K562 (cell line): ENCODE measurements at regions not wholly inside any gene's neighbourhood (a gene's known extent, or its start where the extent isn't known, plus 50 kb on each side); places are given as distances from the start of the nearest gene placed in this dataset.

Experiments used
- ARID1B ChIP-seq: fragments of 450-650 bp; IDR thresholded peaks from 2 replicates; pipeline ENCODE4 v1.6.1; 2016; ENCODE audit warnings: antibody characterized with exemption, mild to moderate bottlenecking, inconsistent platforms
- CBFA2T3 ChIP-seq: fragments of 450-650 bp; IDR thresholded peaks from 2 replicates; pipeline ENCODE4 v1.6.1; 2017
- MEF2A ChIP-seq: IDR thresholded peaks from 2 replicates; pipeline ENCODE4 v1.6.1; 2011; ENCODE audit warnings: low read depth, mild to moderate bottlenecking, low read length, moderate library complexity; ENCODE audit not compliant: control insufficient read depth
- OTX1 ChIP-seq: fragments of 450-650 bp; formaldehyde crosslinking; IDR thresholded peaks from 2 replicates; pipeline ENCODE4 v1.4.0; 2022; ENCODE audit warnings: mild to moderate bottlenecking
- STAT5A ChIP-seq: IDR thresholded peaks from 2 replicates; pipeline ENCODE4 v1.6.1; 2012; ENCODE audit warnings: low read length, inconsistent platforms, borderline replicate concordance
- TCF7 ChIP-seq: sonication (generic); IDR thresholded peaks from 2 replicates; pipeline ENCODE4 v1.6.1; 2016; ENCODE audit warnings: antibody characterized with exemption, borderline replicate concordance
- TEAD4 ChIP-seq, 2 experiments: sonication (generic) in 1 of 2; formaldehyde crosslinking in 1 of 2; IDR thresholded peaks; 2 replicates each; pipeline versions ENCODE4 v1.6.1 to v1.8.0; 2012 to 2022; ENCODE audit warnings: borderline replicate concordance in 1 of 2, inconsistent platforms in 1 of 2, low read length in 1 of 2, mild to moderate bottlenecking in 1 of 2, missing genetic modification reagents in 1 of 2
- THRAP3 ChIP-seq: fragments of 450-650 bp; IDR thresholded peaks from 2 replicates; pipeline ENCODE4 v1.6.1; 2016; ENCODE audit warnings: mild to moderate bottlenecking, inconsistent platforms, borderline replicate concordance
- ZNF146 ChIP-seq: IDR thresholded peaks from one replicate; pipeline ENCODE4 v1.6.1; 2018; ENCODE audit warnings: missing compliant biosample characterization; ENCODE audit not compliant: unreplicated experiment
- TF ChIP-seq, protein P1 (sequence below), 2 experiments: fragments of 450-650 bp in 1 of 2; sonication (generic) in 1 of 2; formaldehyde crosslinking in 1 of 2; IDR thresholded peaks; 2 replicates each; pipeline versions ENCODE4 v1.7.1 to v1.9.0; 2016 to 2022; ENCODE audit warnings: inconsistent platforms in 1 of 2, mild to moderate bottlenecking in 1 of 2, missing genetic modification reagents in 1 of 2
- TF ChIP-seq, protein P2 (sequence below): fragments of 250-450 bp; sonication (Bioruptor Pico); IDR thresholded peaks from 2 replicates; pipeline ENCODE4 v1.8.0; 2021; ENCODE audit warnings: mild to moderate bottlenecking, moderate library complexity
- TF ChIP-seq, protein P3 (sequence below): fragments of 450-650 bp; formaldehyde crosslinking; IDR thresholded peaks from 2 replicates; pipeline ENCODE4 v1.4.0; 2020; ENCODE audit warnings: mild to moderate bottlenecking, moderate library complexity
- TF ChIP-seq, protein P4 (sequence below), 2 experiments: fragments of 450-650 bp; IDR thresholded peaks; 2 replicates each; pipeline ENCODE4 v1.6.1; 2016

DNA sequence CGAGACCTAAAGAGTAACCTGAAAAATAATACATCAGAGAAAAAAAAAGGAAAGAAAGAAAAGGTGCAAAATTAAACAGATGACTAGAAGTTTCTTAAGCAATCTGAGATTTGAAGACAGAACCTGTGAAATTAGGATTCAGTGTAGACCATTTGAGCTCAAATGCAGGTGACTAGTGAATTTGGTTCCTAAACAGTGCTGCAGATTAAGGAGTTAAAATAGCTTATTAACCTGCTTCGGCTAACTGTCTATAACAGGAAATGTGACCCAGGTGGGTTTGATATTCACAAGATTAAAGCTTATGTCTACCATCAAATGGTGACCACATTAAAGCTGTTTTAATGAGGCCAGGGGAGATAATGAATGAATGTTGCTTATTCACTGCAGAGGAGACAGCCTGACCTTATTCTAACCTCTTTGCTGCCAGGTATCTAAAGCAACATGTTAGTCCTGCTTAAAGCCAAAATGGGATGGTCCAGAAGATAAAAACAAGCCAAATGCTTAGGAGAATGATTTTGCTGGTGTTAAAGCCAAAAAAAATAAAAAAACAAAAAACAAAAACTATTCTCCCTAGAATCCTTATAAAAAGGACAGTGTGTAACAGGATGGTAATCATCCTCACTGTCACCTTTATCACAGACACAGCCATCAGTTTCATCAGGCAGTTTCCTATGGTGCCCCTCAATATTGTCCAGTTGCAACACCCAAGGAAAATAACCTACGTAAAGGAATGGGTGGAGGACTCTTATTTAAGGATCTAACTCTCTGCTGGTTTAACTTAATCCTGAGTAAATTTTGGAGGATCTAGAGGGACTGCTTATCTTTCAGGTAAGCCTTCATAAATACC lies 769.0 kb upstream of the ZEB2 start (continued):
- TF ChIP-seq, protein P1, sequence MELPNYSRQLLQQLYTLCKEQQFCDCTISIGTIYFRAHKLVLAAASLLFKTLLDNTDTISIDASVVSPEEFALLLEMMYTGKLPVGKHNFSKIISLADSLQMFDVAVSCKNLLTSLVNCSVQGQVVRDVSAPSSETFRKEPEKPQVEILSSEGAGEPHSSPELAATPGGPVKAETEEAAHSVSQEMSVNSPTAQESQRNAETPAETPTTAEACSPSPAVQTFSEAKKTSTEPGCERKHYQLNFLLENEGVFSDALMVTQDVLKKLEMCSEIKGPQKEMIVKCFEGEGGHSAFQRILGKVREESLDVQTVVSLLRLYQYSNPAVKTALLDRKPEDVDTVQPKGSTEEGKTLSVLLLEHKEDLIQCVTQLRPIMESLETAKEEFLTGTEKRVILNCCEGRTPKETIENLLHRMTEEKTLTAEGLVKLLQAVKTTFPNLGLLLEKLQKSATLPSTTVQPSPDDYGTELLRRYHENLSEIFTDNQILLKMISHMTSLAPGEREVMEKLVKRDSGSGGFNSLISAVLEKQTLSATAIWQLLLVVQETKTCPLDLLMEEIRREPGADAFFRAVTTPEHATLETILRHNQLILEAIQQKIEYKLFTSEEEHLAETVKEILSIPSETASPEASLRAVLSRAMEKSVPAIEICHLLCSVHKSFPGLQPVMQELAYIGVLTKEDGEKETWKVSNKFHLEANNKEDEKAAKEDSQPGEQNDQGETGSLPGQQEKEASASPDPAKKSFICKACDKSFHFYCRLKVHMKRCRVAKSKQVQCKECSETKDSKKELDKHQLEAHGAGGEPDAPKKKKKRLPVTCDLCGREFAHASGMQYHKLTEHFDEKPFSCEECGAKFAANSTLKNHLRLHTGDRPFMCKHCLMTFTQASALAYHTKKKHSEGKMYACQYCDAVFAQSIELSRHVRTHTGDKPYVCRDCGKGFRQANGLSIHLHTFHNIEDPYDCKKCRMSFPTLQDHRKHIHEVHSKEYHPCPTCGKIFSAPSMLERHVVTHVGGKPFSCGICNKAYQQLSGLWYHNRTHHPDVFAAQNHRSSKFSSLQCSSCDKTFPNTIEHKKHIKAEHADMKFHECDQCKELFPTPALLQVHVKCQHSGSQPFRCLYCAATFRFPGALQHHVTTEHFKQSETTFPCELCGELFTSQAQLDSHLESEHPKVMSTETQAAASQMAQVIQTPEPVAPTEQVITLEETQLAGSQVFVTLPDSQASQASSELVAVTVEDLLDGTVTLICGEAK (IDR thresholded peaks at IDR 0.05), result no peak
- TF ChIP-seq, protein P1 (CRISPR knock-in tag; IDR thresholded peaks at IDR 0.05), result no peak
- TF ChIP-seq, protein P2, sequence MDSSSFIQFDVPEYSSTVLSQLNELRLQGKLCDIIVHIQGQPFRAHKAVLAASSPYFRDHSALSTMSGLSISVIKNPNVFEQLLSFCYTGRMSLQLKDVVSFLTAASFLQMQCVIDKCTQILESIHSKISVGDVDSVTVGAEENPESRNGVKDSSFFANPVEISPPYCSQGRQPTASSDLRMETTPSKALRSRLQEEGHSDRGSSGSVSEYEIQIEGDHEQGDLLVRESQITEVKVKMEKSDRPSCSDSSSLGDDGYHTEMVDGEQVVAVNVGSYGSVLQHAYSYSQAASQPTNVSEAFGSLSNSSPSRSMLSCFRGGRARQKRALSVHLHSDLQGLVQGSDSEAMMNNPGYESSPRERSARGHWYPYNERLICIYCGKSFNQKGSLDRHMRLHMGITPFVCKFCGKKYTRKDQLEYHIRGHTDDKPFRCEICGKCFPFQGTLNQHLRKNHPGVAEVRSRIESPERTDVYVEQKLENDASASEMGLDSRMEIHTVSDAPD, result no peak
- TF ChIP-seq, protein P3, sequence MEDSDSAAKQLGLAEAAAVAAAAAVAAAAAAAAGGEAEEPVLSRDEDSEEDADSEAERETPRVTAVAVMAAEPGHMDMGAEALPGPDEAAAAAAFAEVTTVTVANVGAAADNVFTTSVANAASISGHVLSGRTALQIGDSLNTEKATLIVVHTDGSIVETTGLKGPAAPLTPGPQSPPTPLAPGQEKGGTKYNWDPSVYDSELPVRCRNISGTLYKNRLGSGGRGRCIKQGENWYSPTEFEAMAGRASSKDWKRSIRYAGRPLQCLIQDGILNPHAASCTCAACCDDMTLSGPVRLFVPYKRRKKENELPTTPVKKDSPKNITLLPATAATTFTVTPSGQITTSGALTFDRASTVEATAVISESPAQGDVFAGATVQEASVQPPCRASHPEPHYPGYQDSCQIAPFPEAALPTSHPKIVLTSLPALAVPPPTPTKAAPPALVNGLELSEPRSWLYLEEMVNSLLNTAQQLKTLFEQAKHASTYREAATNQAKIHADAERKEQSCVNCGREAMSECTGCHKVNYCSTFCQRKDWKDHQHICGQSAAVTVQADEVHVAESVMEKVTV (CRISPR knock-in tag), result no peak
- TF ChIP-seq ARID1B (peak; percentile 88), TCF7 (peak; percentile 91; the same call in 1 of the 2 replicates), TEAD4 (IDR thresholded peaks at IDR 0.05; ENCODE audit: low read length) (peak; percentile 90), TEAD4 (CRISPR knock-in tag; IDR thresholded peaks at IDR 0.05; ENCODE audit: borderline replicate concordance) (no peak), ZNF146 (CRISPR knock-in tag) (no peak), OTX1 (CRISPR knock-in tag) (no peak), THRAP3 (no peak), MEF2A (no peak), CBFA2T3 (peak; percentile 93), STAT5A (peak; percentile 64)
- TF ChIP-seq, protein P4, sequence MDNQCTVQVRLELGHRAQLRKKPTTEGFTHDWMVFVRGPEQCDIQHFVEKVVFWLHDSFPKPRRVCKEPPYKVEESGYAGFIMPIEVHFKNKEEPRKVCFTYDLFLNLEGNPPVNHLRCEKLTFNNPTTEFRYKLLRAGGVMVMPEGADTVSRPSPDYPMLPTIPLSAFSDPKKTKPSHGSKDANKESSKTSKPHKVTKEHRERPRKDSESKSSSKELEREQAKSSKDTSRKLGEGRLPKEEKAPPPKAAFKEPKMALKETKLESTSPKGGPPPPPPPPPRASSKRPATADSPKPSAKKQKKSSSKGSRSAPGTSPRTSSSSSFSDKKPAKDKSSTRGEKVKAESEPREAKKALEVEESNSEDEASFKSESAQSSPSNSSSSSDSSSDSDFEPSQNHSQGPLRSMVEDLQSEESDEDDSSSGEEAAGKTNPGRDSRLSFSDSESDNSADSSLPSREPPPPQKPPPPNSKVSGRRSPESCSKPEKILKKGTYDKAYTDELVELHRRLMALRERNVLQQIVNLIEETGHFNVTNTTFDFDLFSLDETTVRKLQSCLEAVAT (IDR thresholded peaks at IDR 0.05), result no peak
